ENCODE measurements at regions not wholly inside any gene's neighbourhood (a gene's known extent, or its start where the extent isn't known, plus 50 kb on each side); places are given as distances from the start of the nearest gene placed in this dataset.
"Not testable (repeated sequence)": the region's sequence is repeated elsewhere in the genome, so short reads cannot be mapped to it uniquely, and the experiment has no call there.

GRCh38 chr1:68808351-68808750 lies 311.5 kb upstream of the DEPDC1 start:
- Mint-ChIP-seq H3K36me3 (no peaks in the 10 kb centered on the region), H3K9me3 (no peaks in the 10 kb centered on the region), H3K4me3 (no peak overlapping the region), H3K4me1 (no peaks in the 10 kb centered on the region), H3K27me3 (peaks cover 0 to 6% (median 0%) of the 10 kb centered on the region in 3 donors), H3K27ac (no peak overlapping the region)
- no peak for ATAC-seq (ENCODE audit: low read depth in 2 of 2)
- no peak for DNase-seq

- Mint-ChIP-seq H3K4me3 (no peak overlapping the region), H3K27ac (no peak overlapping the region), H3K4me1 (no peaks in the 10 kb centered on the region), H3K9me3 (peaks cover 0 to 5% (median 0%) of the 10 kb centered on the region in 7 donors), H3K27me3 (no peaks in the 10 kb centered on the region), H3K36me3 (no peaks in the 10 kb centered on the region)
- ATAC-seq (ENCODE audit: low read depth in 2 of 2): no peak
- DNase-seq: no peak
Measured at GRCh38 chr1:68811806-68812205, 314.9 kb upstream of the DEPDC1 start.

GRCh38 chr1:68812333-68812732 lies 315.5 kb upstream of the DEPDC1 start:
- DNase-seq (no peak), ATAC-seq (ENCODE audit: low read depth in 2 of 2) (no peak)
- H3K4me3 Mint-ChIP-seq: no peak overlapping the region
- H3K27ac Mint-ChIP-seq: no peak overlapping the region
- no peaks in the 10 kb centered on the region for H3K27me3 Mint-ChIP-seq
- H3K4me1 Mint-ChIP-seq: no peaks in the 10 kb centered on the region
- H3K9me3 Mint-ChIP-seq: peaks cover 0 to 5% (median 0%) of the 10 kb centered on the region in 7 donors
- H3K36me3 Mint-ChIP-seq: no peaks in the 10 kb centered on the region

- no peaks in the 10 kb centered on the region for H3K36me3 Mint-ChIP-seq
- no peak for ATAC-seq (ENCODE audit: low read depth in 2 of 2)
- no peaks in the 10 kb centered on the region for H3K27me3 Mint-ChIP-seq
- H3K9me3 Mint-ChIP-seq: peaks cover 0 to 5% (median 2%) of the 10 kb centered on the region in 7 donors
- peak overlapping the region in 1 of 6 donors; percentile 33 for H3K27ac Mint-ChIP-seq
- DNase-seq: no peak
- no peaks in the 10 kb centered on the region for H3K4me1 Mint-ChIP-seq
- H3K4me3 Mint-ChIP-seq: no peak overlapping the region
Measured at GRCh38 chr1:68814067-68814466, 317.2 kb upstream of the DEPDC1 start.

- Mint-ChIP-seq H3K27me3 (no peaks in the 10 kb centered on the region), H3K36me3 (no peaks in the 10 kb centered on the region), H3K9me3 (peaks cover 0 to 5% (median 2%) of the 10 kb centered on the region in 7 donors), H3K4me1 (no peaks in the 10 kb centered on the region), H3K4me3 (no peak overlapping the region), H3K27ac (no peak overlapping the region)
- ATAC-seq (ENCODE audit: low read depth in 2 of 2): no peak
- no peak for DNase-seq
Measured at GRCh38 chr1:68815632-68816031, 318.8 kb upstream of the DEPDC1 start.

- not testable (repeated sequence) for H3K9me3 Mint-ChIP-seq
Measured at GRCh38 chr1:68817505-68818210, 320.8 kb upstream of the DEPDC1 start.

GRCh38 chr1:68819190-68819829 lies 322.4 kb upstream of the DEPDC1 start:
- Mint-ChIP-seq H3K9me3 (peaks cover 0 to 5% (median 2%) of the 10 kb centered on the region in 7 donors), H3K27ac (no peak overlapping the region), H3K27me3 (no peaks in the 10 kb centered on the region), H3K4me3 (no peak overlapping the region), H3K4me1 (no peaks in the 10 kb centered on the region), H3K36me3 (no peaks in the 10 kb centered on the region)
- DNase-seq: no peak
- ATAC-seq (ENCODE audit: low read depth in 2 of 2): no peak

More at GRCh38 chr1:68817505-68818210, 320.8 kb upstream of the DEPDC1 start:
- not testable (repeated sequence) for ATAC-seq (ENCODE audit: low read depth in 2 of 2); H3K27me3 Mint-ChIP-seq; DNase-seq; H3K4me3 Mint-ChIP-seq; H3K36me3 Mint-ChIP-seq; H3K27ac Mint-ChIP-seq; H3K4me1 Mint-ChIP-seq

GRCh38 chr1:68820151-68820550 lies 323.3 kb upstream of the DEPDC1 start:
- DNase-seq: no peak
- Mint-ChIP-seq H3K4me3 (no peak overlapping the region), H3K9me3 (peaks cover 0 to 5% (median 0%) of the 10 kb centered on the region in 7 donors), H3K4me1 (no peaks in the 10 kb centered on the region), H3K36me3 (no peaks in the 10 kb centered on the region), H3K27ac (no peak overlapping the region), H3K27me3 (no peaks in the 10 kb centered on the region)
- ATAC-seq (ENCODE audit: low read depth in 2 of 2): no peak

- Mint-ChIP-seq H3K27me3 (no peaks in the 10 kb centered on the region), H3K4me1 (no peaks in the 10 kb centered on the region), H3K27ac (no peak overlapping the region), H3K36me3 (peaks cover 4 to 9% of the 10 kb centered on the region in 2 donors), H3K4me3 (no peak overlapping the region), H3K9me3 (peaks cover 8 to 42% (median 13%) of the 10 kb centered on the region in 7 donors)
- no peak for ATAC-seq (ENCODE audit: low read depth in 2 of 2)
- DNase-seq: no peak
Measured at GRCh38 chr1:68826836-68827235, 330.0 kb upstream of the DEPDC1 start.

- ATAC-seq (ENCODE audit: low read depth in 2 of 2): no peak
- peaks cover 4 to 9% of the 10 kb centered on the region in 2 donors for H3K36me3 Mint-ChIP-seq
- H3K4me3 Mint-ChIP-seq: no peak overlapping the region
- DNase-seq: no peak
- no peaks in the 10 kb centered on the region for H3K4me1 Mint-ChIP-seq
- peaks cover 8 to 45% (median 13%) of the 10 kb centered on the region in 7 donors for H3K9me3 Mint-ChIP-seq
- H3K27me3 Mint-ChIP-seq: no peaks in the 10 kb centered on the region
- no peak overlapping the region for H3K27ac Mint-ChIP-seq
Measured at GRCh38 chr1:68827261-68827660, 330.4 kb upstream of the DEPDC1 start.

GRCh38 chr1:68828013-68828412 lies 331.1 kb upstream of the DEPDC1 start:
- no peak for DNase-seq
- H3K9me3 Mint-ChIP-seq: peaks cover 8 to 45% (median 13%) of the 10 kb centered on the region in 7 donors
- H3K4me3 Mint-ChIP-seq: no peak overlapping the region
- H3K27me3 Mint-ChIP-seq: no peaks in the 10 kb centered on the region
- H3K4me1 Mint-ChIP-seq: no peaks in the 10 kb centered on the region
- no peak overlapping the region for H3K27ac Mint-ChIP-seq
- no peak for ATAC-seq (ENCODE audit: low read depth in 2 of 2)
- peaks cover 4 to 9% of the 10 kb centered on the region in 2 donors for H3K36me3 Mint-ChIP-seq

GRCh38 chr1:68831281-68831680 lies 334.4 kb upstream of the DEPDC1 start:
- Mint-ChIP-seq H3K27me3 (no peaks in the 10 kb centered on the region), H3K36me3 (peaks cover 4 to 9% of the 10 kb centered on the region in 2 donors), H3K27ac (peak overlapping the region in 1 of 6 donors; percentile 3), H3K4me3 (no peak overlapping the region), H3K4me1 (no peaks in the 10 kb centered on the region), H3K9me3 (peaks cover 5 to 36% (median 13%) of the 10 kb centered on the region in 7 donors)
- ATAC-seq (ENCODE audit: low read depth in 2 of 2): no peak
- DNase-seq: no peak

GRCh38 chr1:68848017-68848416 lies 351.1 kb upstream of the DEPDC1 start:
- Mint-ChIP-seq H3K27me3 (no peaks in the 10 kb centered on the region), H3K9me3 (peaks cover 0 to 8% (median 2%) of the 10 kb centered on the region in 7 donors), H3K4me3 (no peak overlapping the region), H3K4me1 (no peaks in the 10 kb centered on the region), H3K36me3 (no peaks in the 10 kb centered on the region), H3K27ac (no peak overlapping the region)
- ATAC-seq (ENCODE audit: low read depth in 2 of 2): no peak
- no peak for DNase-seq

- no peaks in the 10 kb centered on the region for H3K27me3 Mint-ChIP-seq
- no peaks in the 10 kb centered on the region for H3K4me1 Mint-ChIP-seq
- ATAC-seq (ENCODE audit: low read depth in 2 of 2) (no peak), DNase-seq (no peak)
- H3K4me3 Mint-ChIP-seq: no peak overlapping the region
- no peaks in the 10 kb centered on the region for H3K36me3 Mint-ChIP-seq
- H3K9me3 Mint-ChIP-seq: peaks cover 3 to 27% (median 6%) of the 10 kb centered on the region in 7 donors
- H3K27ac Mint-ChIP-seq: no peak overlapping the region
Measured at GRCh38 chr1:68868606-68869005, 371.7 kb upstream of the DEPDC1 start.

All from naive B cell (primary cell).